RWPE1 (cell line): ENCODE measurements at regions not wholly inside any gene's neighbourhood (a gene's known extent, or its start where the extent isn't known, plus 50 kb on each side); places are given as distances from the start of the nearest gene placed in this dataset.
"Not testable (repeated sequence)": the region's sequence is repeated elsewhere in the genome, so short reads cannot be mapped to it uniquely, and the experiment has no call there.

ENCODE experiments used
- CTCF ChIA-PET: fragments of 350-600 bp; sonication (Branson Sonifier 250); formaldehyde crosslinking; extraction: SDS; loops from one replicate; lab custom pipeline; 2021; lab: Yijun Ruan, JAX
- POLR2A ChIA-PET: fragments of 400-600 bp; formaldehyde crosslinking; extraction: SDS; loops from one replicate; lab custom pipeline; 2020; ENCODE audit warnings: antibody characterized with exemption; ENCODE audit not compliant: low non-redundant PET; lab: Yijun Ruan, JAX
- DNase-seq: peaks from one replicate; pipeline ENCODE4 v3.0.0; 2012; ENCODE audit warnings: low spot score
- H3K27ac ChIP-seq: fragments of 450-650 bp; 2 replicates; pipeline ENCODE4 v1.5.1; 2017
- TF ChIP-seq, protein P1 (sequence below): fragments of 450-650 bp; conservative IDR thresholded peaks from 2 replicates; pipeline ENCODE4 v1.5.1; 2017; ENCODE audit warnings: low read depth, mild to moderate bottlenecking

DNA sequence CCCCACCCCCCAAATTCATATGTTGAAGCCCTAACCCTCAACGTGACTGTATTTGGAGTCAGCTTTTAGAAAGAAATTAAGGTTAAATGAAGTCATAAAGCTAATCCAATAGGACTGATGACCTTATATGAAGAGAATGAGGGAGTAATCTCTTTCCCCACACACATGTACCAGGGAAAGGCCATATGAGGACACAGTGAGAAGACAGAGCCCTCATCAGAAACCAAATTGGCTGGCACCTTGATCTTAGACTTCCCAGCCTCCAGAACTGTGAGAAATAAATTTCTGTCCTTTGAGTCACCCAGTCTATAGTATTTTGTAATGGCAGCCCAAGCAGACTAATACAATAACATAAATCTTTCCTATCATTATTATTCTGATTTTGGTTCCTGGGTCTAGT, 194.7 kb upstream of the NANOGP8 start:
- no peak for DNase-seq
- H3K27ac ChIP-seq: no peak overlapping the region
- ChIA-PET POLR2A (no interaction called here), CTCF (no interaction called here)
- TF ChIP-seq, protein P1, sequence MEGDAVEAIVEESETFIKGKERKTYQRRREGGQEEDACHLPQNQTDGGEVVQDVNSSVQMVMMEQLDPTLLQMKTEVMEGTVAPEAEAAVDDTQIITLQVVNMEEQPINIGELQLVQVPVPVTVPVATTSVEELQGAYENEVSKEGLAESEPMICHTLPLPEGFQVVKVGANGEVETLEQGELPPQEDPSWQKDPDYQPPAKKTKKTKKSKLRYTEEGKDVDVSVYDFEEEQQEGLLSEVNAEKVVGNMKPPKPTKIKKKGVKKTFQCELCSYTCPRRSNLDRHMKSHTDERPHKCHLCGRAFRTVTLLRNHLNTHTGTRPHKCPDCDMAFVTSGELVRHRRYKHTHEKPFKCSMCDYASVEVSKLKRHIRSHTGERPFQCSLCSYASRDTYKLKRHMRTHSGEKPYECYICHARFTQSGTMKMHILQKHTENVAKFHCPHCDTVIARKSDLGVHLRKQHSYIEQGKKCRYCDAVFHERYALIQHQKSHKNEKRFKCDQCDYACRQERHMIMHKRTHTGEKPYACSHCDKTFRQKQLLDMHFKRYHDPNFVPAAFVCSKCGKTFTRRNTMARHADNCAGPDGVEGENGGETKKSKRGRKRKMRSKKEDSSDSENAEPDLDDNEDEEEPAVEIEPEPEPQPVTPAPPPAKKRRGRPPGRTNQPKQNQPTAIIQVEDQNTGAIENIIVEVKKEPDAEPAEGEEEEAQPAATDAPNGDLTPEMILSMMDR: no peak

DNA sequence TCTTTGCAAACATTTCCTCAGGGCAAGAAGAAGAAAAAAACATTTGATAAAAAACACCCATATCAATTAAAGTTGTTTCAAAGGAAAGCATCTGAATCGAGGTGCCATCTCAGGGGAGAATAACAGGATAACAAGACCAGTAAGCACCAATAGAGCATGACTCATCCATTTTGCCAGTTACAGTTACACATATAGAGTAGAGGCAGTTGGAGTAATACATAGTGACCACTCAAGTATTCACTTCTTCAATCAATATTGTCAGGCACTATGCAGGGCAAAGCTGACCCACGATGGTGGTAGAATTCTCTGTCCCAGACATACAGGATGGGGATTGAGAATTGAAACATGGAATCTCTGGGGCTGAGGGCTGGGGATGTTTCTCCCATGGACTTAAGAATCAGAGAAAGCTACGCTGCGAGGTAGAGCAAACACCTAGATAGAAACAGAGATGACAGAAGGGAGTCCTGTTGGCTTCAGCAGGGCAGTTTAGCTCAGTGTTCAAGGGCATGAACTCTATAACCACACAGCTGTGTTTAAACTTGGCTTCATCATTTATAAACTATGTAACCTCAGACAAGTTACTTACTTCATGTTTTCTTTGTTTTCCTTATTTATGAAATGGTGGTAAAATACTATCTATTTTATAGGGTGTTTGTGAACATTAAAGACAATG, 186.4 kb upstream of the NANOGP8 start:
- ChIA-PET CTCF (interaction anchor here (0.7 kb wide), 2 partner anchors 78 to 939 kb away, joined by 3 read pairs; no protein-coding TSS in a partner anchor), POLR2A (no interaction called here)
- TF ChIP-seq, protein P1: no peak
- DNase-seq: no peak
- no peak overlapping the region for H3K27ac ChIP-seq

DNA sequence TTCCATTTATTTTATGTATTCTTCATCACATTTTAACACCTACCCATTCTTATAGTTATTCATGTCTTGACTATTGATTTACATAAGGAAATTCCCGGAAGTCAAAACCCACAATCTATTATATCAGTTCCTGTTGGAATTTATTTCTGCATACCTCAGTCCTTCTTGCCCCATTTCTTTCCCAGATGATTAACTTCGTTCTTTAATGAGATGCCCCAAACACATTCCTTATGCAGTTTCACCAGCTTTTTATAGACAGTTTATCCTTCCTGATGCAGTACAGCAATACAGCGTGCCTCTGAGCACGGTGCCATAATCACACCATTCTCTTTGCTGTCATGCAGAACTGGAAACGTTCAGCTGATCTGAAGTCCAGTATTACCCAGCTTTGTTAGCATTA, 175.8 kb upstream of the NANOGP8 start:
- ChIA-PET POLR2A (no interaction called here), CTCF (no interaction called here)
- no peak overlapping the region for H3K27ac ChIP-seq
- no peak for DNase-seq
- TF ChIP-seq, protein P1: no peak

DNA sequence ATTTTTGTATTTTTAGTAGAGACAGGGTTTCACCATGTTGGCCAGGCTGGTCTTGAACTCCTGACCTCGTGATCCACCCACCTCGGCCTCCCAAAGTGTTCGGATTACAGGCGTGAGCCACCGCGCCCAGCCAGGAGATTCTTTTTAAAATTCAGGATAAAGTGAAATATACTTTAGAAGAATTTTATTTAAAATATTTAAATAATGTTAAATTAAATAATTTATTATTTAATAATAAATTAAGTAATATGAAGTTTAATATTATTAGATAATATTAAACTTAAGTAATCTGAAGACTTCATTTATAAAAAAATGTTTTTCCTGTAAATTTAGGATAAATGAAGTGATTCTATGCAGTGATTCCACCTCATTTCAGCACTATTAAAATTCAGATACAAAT, 175.2 kb upstream of the NANOGP8 start:
- POLR2A ChIA-PET, H3K27ac ChIP-seq, DNase-seq, CTCF ChIA-PET: not testable (repeated sequence)

DNA sequence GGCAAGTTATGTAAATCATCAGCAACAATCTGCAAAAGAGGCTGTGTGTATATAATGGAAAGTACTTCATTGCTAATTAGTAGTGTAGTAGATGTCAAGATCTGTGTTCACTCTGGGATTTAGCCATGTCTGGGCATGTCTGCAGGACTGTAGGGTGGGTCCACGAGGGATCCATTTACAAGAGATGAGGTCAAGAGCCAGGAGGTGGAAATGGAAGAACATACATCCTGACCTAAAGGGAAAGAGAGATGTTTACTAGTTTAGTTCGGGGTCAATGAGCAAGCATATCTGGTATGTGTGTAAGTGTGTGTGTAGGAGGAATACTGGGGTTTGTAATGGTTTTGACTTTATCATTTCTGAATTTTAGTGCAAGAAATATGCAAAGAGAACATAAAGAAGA, 171.5 kb upstream of the NANOGP8 start:
- ChIA-PET POLR2A (no interaction called here), CTCF (no interaction called here)
- TF ChIP-seq, protein P1: no peak
- peak; percentile 67 for DNase-seq
- no peak overlapping the region for H3K27ac ChIP-seq

DNA sequence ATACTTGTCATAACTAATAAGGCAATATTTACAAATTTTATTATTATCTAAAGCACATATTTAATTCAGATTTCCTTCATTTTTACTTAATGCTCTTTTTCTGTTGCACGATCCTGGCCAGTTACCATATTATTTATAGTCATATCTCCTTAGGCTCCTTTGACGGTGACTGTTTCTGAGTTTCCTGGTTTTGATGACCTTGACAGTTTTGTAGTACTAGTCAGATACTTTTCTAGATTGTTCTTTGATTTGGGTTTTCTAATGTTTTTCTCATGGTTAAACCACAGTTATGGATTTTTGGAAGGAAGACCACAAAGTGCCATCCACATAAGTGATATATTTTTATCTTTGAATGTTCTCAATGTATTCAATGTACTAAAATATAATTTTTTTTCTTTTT, 171.0 kb upstream of the NANOGP8 start:
- CTCF ChIA-PET: no interaction called here
- POLR2A ChIA-PET: no interaction called here
- TF ChIP-seq, protein P1: no peak
- no peak for DNase-seq
- no peak overlapping the region for H3K27ac ChIP-seq

DNA sequence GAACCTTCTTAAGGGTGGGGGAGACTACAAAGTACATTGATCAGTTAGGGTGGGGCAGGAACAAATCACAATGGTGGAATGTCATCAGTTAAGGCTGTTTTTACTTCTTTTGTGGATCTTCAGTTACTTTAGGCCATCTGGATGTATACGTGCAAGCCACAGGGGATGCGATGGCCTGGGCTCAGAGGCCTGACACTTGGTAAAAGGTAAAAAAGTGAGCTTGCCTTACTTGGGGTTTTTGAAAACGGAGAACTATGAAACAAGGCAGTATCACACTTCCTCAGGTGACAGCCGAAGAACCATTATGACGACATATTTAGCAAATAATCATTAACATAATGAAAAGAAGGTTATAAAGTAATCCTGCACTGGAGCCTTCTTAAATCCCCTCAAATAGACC, 169.8 kb upstream of the NANOGP8 start:
- H3K27ac ChIP-seq, POLR2A ChIA-PET, CTCF ChIA-PET, DNase-seq: not testable (repeated sequence)
